Loucy (cell line): ENCODE measurements at regions not wholly inside any gene's neighbourhood (a gene's known extent, or its start where the extent isn't known, plus 50 kb on each side); places are given as distances from the start of the nearest gene placed in this dataset.

Experiments
- EZH2phosphoT487 ChIP-seq: fragments of 200-600 bp; IDR thresholded peaks from 2 replicates; pipeline ENCODE4 v1.6.1; 2018; ENCODE audit warnings: antibody characterized with exemption, mild to moderate bottlenecking, moderate library complexity, borderline replicate concordance
- TF ChIP-seq, protein P1 (sequence below): fragments of 200-600 bp; sonication (generic); conservative IDR thresholded peaks from 2 replicates; pipeline ENCODE4 v1.5.1; 2014; ENCODE audit warnings: mild to moderate bottlenecking, antibody characterized with exemption, low read length

DNA sequence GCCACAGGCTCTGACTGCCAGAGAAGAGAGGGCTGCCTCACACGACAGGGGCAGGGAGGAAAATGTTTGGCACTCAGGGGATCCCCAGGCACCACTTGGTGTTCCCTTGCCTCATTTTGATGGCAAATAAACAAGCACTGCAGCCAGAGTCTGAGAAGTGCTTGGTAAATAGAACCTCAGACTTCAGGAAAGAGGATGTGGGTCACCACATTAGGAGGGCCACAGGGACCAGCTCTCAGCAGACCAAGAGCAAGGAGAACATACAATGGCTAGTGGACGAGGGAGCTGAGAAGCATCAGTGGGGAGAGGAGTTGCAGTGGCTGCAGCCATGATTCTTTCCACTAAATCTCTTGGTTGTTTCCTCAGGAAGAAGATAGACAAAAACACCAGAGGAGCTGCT is 413.9 kb downstream of the GADD45G start:
- no peak for TF ChIP-seq EZH2phosphoT487
- TF ChIP-seq, protein P1, sequence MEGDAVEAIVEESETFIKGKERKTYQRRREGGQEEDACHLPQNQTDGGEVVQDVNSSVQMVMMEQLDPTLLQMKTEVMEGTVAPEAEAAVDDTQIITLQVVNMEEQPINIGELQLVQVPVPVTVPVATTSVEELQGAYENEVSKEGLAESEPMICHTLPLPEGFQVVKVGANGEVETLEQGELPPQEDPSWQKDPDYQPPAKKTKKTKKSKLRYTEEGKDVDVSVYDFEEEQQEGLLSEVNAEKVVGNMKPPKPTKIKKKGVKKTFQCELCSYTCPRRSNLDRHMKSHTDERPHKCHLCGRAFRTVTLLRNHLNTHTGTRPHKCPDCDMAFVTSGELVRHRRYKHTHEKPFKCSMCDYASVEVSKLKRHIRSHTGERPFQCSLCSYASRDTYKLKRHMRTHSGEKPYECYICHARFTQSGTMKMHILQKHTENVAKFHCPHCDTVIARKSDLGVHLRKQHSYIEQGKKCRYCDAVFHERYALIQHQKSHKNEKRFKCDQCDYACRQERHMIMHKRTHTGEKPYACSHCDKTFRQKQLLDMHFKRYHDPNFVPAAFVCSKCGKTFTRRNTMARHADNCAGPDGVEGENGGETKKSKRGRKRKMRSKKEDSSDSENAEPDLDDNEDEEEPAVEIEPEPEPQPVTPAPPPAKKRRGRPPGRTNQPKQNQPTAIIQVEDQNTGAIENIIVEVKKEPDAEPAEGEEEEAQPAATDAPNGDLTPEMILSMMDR, result no peak
